ENCODE measurements at regions not wholly inside any gene's neighbourhood (a gene's known extent, or its start where the extent isn't known, plus 50 kb on each side); places are given as distances from the start of the nearest gene placed in this dataset.
A peak's percentile ranks its signal among the peaks of the same experiment; 100 is the strongest.

DNA sequence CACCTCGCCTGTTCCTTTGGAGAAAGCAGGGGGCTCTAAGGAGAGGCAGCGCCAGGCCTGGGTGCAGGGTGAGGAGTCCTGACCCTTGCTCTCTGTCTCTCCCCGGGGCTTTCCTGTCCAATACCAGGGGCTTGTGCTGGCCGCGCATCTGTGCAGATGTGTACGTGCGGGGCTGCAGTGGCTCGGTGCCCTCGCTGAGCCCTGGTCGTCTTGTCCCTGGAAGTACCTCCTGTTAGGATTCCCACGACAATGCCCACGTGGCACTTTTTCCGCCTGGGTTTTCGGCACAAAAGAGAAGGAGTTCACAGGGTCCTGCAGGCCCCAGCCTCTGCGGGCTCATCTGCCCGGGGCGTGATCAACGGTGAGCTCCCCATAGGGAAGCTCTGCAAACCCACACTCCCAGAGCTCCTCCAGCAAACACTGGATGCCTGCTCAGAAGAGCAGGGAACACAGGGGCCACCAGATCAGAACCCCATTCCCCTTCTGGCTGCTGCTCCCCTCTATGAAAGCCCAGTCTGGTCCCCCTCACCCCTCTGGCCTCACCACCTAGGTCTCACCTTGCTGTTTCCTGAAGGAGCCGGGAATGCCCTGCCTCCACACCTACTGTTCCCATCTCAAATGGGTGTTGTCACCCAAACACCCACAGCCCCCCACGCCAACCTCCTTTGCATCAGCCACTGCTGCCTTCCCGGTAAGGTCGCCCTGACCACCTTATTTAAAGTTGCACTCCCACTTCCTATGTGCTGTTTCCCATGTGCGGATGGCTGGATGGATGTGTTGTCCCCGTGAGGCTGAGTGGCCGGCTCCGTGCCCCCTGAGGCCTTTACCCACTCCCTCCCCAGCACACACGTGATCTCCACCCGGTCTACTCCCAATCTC, 62.6 kb upstream of the PRR20G start:
- peaks cover 16% of the 10 kb centered on the region for H3K36me3 Mint-ChIP-seq (ENCODE audit: unreplicated experiment)
- H3K4me3 Mint-ChIP-seq (ENCODE audit: unreplicated experiment), result no peak overlapping the region
- H3K27me3 Mint-ChIP-seq (ENCODE audit: unreplicated experiment), result peaks cover 3% of the 10 kb centered on the region
- peaks cover 3% of the 10 kb centered on the region for H3K4me1 Mint-ChIP-seq (ENCODE audit: low read depth, unreplicated experiment)
- peaks cover 6% of the 10 kb centered on the region for H3K9me3 Mint-ChIP-seq (ENCODE audit: unreplicated experiment)
- no peak overlapping the region for H3K27ac Mint-ChIP-seq (ENCODE audit: unreplicated experiment)
- no peak for DNase-seq
- TF ChIP-seq CTCF (IDR thresholded peaks at IDR 0.05; ENCODE audit: partially characterized antibody, unreplicated experiment), result no peak

GRCh38 chr3:127349501-127350171, 61.8 kb upstream of the PRR20G start:
- Mint-ChIP-seq H3K9me3 (ENCODE audit: unreplicated experiment) (peaks cover 5% of the 10 kb centered on the region), H3K4me3 (ENCODE audit: unreplicated experiment) (no peak overlapping the region), H3K4me1 (ENCODE audit: low read depth, unreplicated experiment) (peaks cover 3% of the 10 kb centered on the region), H3K36me3 (ENCODE audit: unreplicated experiment) (peaks cover 15% of the 10 kb centered on the region), H3K27me3 (ENCODE audit: unreplicated experiment) (peaks cover 2% of the 10 kb centered on the region), H3K27ac (ENCODE audit: unreplicated experiment) (no peak overlapping the region)
- DNase-seq, result no peak
- no peak for TF ChIP-seq CTCF (IDR thresholded peaks at IDR 0.05; ENCODE audit: partially characterized antibody, unreplicated experiment)

DNA sequence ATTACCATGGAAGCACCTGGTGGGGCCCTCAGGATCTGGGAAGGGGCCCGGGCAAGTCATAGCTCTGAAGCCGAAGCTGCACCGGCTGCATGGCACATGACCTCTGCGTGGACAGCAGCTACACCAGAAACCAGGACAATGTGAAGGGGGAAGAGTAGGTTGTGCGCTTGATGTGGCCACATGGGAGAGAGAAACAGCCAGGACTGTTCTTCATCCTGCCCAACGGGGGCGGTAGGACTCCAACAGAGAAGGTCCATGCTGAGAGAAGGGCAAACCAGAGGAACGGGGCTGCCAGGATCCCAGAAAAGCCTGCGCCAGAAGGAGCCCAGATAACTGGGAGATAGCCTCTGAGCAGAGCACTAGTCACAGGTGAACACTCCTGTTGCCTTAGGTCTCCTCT, 54.9 kb upstream of the PRR20G start:
- Mint-ChIP-seq H3K9me3 (ENCODE audit: unreplicated experiment) (peaks cover 7% of the 10 kb centered on the region), H3K36me3 (ENCODE audit: unreplicated experiment) (peaks cover 15% of the 10 kb centered on the region), H3K4me3 (ENCODE audit: unreplicated experiment) (no peak overlapping the region), H3K27ac (ENCODE audit: unreplicated experiment) (no peak overlapping the region), H3K27me3 (ENCODE audit: unreplicated experiment) (peaks cover 6% of the 10 kb centered on the region), H3K4me1 (ENCODE audit: low read depth, unreplicated experiment) (peaks cover 19% of the 10 kb centered on the region)
- TF ChIP-seq CTCF (IDR thresholded peaks at IDR 0.05; ENCODE audit: partially characterized antibody, unreplicated experiment), result no peak
- DNase-seq, result no peak

DNA sequence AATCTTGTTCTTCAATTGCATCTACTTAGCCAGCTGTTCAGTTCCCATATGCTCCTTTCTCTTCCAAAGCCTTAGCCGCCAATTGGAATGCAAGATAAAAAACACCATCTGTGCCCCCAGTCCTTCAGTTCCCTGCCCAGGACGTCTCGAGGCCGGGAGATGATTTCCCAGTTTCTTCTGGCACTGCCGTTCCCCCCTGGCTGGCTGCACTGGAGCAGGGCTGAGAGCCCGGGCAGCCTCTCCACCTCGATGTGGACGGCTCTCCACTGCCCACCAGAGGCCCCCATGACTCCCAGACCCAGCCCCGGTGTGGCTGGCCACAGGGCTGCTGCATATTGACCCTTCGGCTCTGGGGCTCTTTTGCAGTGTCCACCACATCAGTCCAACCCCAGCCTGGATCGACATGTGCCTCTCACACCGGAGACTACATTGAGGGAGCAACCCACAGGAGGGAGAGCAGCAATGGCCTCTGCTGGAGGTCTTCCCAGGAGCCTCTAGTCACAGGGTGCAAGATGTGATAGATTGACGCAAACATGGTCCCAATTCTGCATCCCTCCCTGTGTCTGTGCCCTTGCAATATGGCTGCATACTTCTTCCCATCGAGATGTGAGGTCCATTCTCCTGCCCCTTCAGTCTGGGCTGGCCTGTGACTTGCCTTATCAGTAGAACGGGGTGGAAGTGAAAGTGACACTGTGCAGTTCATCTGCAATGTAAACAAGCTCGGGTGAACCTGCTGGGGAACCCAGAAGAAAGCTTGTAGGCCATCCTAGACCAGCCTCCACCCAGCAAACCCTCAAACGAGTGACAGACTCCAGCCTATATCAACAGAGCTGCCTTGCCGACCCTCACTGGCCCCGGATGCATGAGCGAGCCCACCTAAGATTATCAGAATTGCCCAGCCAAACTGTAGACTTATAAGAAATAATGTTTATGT, 52.3 kb upstream of the PRR20G start:
- no peak for TF ChIP-seq CTCF (IDR thresholded peaks at IDR 0.05; ENCODE audit: partially characterized antibody, unreplicated experiment)
- Mint-ChIP-seq H3K27me3 (ENCODE audit: unreplicated experiment) (peaks cover 6% of the 10 kb centered on the region), H3K36me3 (ENCODE audit: unreplicated experiment) (no peaks in the 10 kb centered on the region), H3K4me1 (ENCODE audit: low read depth, unreplicated experiment) (peaks cover 19% of the 10 kb centered on the region), H3K4me3 (ENCODE audit: unreplicated experiment) (no peak overlapping the region), H3K9me3 (ENCODE audit: unreplicated experiment) (peaks cover 13% of the 10 kb centered on the region), H3K27ac (ENCODE audit: unreplicated experiment) (peak overlapping the region; percentile 71)
- peak; percentile 29 for DNase-seq
